AG09319 (cell line): ENCODE measurements at regions not wholly inside any gene's neighbourhood (a gene's known extent, or its start where the extent isn't known, plus 50 kb on each side); places are given as distances from the start of the nearest gene placed in this dataset.

Experiments
- DNase-seq: peaks from one replicate; pipeline ENCODE4 v3.0.0-alpha.2; 2010; ENCODE audit warnings: low read depth; ENCODE audit errors: extremely low read depth
- TF ChIP-seq, protein P1 (sequence below): IDR thresholded peaks from 2 replicates; pipeline ENCODE4 v1.5.1; 2011; ENCODE audit warnings: low read depth, mild to moderate bottlenecking, inconsistent platforms, low read length, moderate library complexity

DNA sequence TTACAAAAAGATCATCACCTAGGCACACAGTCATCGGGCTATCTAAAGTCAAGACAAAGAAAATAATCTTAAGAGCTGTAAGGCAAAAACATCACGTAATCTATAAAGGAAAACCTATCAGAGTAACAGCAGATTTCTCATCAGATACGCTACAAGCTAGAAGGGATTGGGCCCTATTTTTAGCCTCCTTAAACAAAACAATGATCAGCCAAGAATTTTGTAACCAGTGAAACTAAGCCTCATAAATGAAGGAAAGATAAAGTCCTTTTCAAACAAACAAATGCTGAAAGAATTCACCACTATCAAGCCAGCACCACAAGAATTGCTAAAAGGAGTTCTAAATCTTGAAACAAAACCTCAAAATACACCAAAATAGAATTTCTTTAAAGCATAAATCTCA is 191.6 kb upstream of the BMP4 start:
- TF ChIP-seq, protein P1, sequence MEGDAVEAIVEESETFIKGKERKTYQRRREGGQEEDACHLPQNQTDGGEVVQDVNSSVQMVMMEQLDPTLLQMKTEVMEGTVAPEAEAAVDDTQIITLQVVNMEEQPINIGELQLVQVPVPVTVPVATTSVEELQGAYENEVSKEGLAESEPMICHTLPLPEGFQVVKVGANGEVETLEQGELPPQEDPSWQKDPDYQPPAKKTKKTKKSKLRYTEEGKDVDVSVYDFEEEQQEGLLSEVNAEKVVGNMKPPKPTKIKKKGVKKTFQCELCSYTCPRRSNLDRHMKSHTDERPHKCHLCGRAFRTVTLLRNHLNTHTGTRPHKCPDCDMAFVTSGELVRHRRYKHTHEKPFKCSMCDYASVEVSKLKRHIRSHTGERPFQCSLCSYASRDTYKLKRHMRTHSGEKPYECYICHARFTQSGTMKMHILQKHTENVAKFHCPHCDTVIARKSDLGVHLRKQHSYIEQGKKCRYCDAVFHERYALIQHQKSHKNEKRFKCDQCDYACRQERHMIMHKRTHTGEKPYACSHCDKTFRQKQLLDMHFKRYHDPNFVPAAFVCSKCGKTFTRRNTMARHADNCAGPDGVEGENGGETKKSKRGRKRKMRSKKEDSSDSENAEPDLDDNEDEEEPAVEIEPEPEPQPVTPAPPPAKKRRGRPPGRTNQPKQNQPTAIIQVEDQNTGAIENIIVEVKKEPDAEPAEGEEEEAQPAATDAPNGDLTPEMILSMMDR, result no peak
- no peak for DNase-seq

DNA sequence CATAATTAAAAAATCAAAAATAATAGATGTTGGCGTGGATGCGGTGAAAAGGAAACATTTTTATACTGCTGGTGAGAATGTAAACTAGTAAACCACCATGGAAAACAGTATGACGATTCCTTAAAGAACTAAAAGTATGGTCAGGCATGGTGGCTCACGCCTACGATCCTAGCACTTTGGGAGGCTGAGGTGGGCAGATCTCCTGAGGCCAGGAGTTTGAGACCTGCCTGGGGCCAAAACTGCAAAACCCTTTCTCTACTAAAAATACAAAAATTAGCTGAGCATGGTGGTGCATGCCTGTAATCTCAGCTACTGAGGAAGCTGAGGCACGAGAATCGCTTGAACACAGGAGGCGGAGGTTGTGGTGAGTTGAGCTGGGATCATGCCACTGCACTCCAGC is 195.7 kb upstream of the BMP4 start:
- DNase-seq, result no peak
- TF ChIP-seq, protein P1, result no peak

DNA sequence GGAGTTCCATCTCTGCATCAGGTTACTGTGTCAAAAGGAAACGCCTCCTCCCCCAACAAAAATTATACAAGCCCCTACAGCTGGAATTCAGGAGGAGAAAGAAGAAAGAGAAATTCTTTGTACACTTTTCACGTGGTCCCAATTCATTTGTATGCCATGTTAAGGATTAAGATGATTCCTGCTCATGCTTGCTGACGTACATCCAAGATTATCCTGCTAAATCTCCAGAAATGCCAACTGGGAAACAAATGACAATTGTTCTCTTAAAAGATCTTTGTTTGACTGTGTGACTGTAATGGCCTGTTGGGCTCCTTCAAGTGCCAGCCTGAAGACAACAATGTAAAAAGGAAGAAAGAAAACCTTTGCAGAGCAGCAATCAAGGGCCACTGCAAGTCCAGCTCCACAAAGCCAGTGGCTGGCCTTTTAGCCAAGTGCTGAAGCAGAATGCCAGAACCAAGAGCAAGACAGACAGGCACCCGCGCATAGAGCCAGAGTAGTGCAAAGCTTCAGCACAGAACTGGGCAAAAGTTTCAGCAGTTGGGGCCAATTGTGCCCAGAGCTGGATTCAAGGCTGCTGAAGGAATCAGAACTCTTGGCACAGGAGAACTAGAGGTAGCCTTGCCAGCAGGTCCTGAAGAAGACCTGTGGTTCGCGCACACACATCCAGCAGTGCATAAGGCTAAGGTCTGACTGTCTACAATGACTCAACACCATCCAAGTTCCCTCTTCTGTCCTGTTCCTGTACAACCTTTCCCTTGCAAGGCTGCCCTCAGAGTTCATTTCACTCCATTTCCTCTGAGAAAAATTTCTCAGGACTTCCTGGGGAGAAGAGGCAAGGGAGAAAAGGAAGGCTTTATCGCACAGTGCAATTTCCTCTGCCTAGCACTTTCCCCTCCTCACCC is 209.7 kb upstream of the BMP4 start:
- DNase-seq, result no peak

DNA sequence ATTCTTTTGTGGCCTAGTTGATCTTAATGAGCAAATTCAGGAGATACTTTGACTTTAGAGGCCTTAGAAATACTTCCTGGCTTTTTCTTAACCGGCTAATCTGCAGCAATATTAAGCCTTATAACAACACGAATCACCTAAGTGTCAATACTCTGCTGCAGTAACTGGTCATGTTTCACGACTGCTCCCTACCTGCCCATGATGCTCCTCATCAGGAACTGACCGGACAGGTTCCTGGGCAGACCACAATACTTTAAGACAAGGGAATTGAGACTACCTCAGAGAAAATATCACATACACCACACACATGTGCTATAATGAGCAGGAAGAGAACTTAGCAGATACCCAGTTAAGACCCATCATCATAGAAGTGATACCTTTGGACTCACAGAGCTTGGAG is 211.9 kb upstream of the BMP4 start:
- DNase-seq, result no peak
- TF ChIP-seq, protein P1, result no peak

More for the DNA sequence above, 209.7 kb upstream of the BMP4 start:
- TF ChIP-seq, protein P1, result no peak

DNA sequence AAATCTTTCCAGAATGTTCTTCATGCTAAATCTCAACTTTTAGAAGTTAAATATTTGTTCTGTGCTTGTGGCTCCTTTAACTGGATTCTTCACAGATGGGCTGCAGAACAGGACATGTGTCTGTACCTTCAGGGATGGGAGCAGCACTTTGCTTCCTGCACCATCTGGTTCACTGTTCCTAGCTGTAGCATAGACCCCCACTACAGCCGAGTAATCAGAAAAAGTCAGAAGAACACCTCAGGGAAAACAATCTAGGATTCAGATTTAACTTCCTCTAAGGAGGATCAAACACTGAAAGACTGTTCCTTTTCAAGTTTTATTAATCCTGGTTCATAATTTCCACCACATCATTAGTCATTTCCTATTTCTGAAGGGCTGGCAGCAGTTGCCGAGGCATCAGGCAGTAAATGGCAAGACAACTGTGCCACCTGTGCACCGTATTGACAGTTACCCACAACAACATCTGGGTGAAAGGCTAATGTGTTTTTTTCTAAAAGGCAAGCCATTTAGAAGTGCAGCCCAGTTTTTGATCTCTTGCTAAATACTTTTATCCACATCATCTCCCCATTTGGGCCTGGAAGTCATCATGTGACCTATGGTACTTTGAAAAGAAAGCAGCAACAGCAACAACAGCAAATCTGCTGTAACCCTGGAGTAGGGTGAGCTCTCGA is 212.8 kb upstream of the BMP4 start:
- DNase-seq, result no peak
- TF ChIP-seq, protein P1, result no peak

DNA sequence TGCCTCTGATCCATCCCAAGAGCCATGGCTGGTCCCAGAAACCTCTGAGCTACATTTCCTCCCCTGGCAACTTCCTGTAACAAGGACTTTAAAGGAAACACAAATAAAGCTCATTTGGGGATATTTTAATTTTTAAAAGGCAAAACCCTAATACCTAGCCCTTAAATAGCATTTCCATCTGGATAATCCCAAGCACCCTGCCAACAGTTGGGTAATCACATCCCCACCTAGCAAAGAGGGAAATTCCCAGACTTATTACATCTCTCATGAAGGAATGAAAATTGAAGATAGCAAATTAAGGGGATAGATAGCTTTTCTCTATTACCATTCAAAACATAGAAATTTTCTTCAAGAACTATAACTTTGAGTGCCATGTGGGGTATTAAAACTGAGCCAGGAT is 213.7 kb upstream of the BMP4 start:
- no peak for DNase-seq
- TF ChIP-seq, protein P1, result no peak

DNA sequence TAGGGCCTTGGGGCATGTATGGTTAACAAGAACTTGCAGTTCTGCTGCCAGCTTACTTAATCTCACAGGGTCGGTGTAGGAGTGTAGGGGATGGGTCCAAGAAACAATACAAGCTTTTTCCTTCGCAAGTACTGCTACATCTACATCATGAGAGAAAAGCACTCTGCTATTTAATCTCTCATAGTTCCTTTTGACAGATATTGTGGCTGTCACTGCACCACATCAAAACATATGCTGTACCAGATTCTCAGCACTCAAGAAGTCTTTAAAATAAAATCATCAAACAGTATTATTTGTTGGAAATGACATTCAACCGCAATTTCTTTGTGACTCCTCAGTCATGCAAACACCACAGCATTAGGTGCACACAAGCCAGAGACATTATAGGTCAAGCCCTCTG is 215.5 kb upstream of the BMP4 start:
- TF ChIP-seq, protein P1, result no peak
- DNase-seq, result no peak
